IPS-NIHi11 (cell line): ENCODE measurements at regions not wholly inside any gene's neighbourhood (a gene's known extent, or its start where the extent isn't known, plus 50 kb on each side); places are given as distances from the start of the nearest gene placed in this dataset.

Experiments used
- DNase-seq: peaks from one replicate; pipeline ENCODE4 v3.0.0; 2012; ENCODE audit warnings: mixed read lengths, low spot score

GRCh38 chr13:104315606-104316005 is 1249.4 kb upstream of the SLC10A2 start:
- DNase-seq = no peak

DNA sequence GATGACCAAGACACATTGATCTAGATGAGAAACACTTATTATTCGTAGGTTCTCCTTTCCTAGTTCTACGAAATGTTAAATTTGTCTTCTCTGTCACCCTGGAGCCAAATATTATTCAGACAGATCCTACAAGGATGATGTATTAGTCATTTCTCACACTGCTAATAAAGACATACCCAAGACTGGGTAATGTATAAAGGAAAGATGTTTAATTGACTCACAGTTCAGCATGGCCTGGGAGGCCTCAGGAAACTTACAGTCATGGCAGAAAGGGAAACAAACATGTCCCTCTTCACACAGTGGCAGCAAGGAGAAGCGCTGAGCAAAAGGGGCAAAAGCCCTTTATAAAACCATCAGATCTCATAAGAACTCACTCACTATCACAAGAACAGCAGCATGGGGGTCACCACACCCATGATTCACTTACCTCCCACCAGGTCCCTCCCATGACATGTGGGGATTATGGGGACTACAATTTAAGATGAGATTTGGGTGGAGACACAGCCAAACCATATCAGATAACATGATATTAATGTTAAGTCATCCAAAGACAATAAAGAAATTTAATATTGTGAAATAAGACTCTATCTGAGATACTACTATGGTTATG is 1248.8 kb upstream of the SLC10A2 start:
- DNase-seq = no peak

DNA sequence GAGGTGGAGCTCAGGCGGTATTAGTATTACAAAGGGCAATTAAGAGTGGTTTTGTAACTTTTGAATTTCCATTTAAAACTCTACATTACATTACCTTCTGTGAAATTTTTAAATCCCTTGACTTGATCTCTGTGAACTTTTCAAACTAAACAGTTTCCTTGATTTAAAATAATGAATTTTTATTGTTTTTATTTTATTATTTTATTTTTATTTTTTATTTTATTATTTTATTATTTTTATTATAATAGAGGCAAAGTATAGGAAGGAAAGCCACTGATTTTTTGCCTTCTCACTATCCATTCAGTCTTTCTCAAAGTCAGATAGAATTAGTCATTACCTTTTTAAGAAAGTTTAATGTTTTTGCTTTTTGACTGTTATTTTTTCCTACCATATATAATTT is 1248.1 kb upstream of the SLC10A2 start:
- DNase-seq = no peak

GRCh38 chr13:104310861-104311260 is 1244.6 kb upstream of the SLC10A2 start:
- DNase-seq = no peak

DNA sequence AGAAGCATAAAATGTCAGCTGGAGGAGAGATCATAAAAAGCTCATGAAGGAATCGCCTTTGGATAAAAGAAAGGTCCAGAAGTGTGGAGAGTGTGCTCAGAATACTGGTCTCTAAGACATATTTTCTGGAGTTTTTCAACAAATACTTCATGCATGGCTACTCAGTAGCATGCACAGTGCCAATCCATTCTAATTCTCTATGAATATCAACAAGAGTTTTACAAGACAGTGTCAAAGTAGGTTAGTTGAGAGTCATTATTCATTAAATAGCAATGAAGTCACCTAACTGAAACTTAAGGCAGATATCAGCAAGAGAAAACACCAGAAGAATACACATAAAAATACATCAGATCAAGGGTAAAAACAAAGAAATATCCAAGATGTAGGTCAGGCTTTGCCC is 1243.2 kb upstream of the SLC10A2 start:
- DNase-seq = no peak

GRCh38 chr13:104301171-104301975 is 1235.2 kb upstream of the SLC10A2 start:
- DNase-seq = no peak

DNA sequence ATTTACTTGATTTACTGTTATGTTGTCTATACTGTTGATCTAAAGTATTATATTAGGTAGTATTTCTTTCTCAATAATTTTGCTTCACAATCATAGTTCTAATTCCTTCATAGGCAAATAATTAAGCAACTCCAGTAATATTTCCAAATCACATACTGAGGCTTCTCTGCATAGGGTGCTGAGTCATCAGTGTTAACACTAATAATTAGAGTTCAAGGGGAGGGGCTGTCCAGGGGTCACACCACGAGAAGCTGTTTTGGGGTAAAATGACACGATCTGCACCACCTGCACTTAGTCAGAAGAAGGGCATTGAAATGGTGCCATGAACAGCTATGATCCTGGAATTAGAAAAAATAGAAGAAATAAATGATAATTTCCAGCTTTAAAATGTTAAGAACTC is 1230.9 kb upstream of the SLC10A2 start:
- DNase-seq = no peak

GRCh38 chr13:104296286-104296685 is 1230.1 kb upstream of the SLC10A2 start:
- DNase-seq = no peak

DNA sequence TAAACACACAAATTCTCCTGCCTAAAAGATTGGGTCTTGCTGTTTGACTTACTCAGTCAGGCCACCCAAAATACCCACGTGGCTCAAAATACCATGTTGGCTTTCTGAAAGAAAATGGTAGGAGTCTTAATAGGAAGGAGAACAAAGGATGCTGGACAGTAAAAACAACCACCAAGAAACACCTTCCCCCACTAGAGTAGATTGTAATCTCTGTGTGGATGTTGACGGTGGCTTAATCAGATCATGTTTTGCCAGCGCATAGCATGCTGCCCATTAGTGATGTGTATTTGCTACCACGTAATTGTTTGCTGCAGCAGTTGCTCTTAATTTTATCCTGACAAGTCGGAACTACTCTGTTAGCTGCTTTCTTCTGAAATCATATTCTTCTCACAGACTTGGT is 1229.3 kb upstream of the SLC10A2 start:
- no peak for DNase-seq

- DNase-seq = no peak
These were observed 1223.2 kb upstream of the SLC10A2 start for GRCh38 chr13:104289400-104289799.

DNA sequence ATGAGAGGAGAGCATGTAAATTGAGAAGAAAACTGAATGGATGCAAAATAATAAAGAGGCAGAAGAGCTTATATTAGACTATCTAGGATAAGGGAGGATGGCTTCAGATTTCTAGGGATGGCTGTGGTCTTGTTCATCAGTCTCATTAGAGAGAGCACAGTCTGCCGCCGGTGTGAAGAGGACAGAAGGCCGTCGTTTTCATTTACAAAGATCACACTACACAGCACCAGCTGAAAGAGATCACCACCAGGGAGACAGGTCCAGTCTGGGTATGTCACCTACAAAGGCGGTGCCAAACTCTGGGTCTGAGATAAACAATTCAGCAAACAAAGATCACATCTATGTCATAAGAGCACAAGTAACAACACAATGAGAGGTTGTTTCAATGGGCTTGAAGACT is 1222.3 kb upstream of the SLC10A2 start:
- no peak for DNase-seq

- DNase-seq = peak; percentile 46
These were observed 1220.5 kb upstream of the SLC10A2 start for GRCh38 chr13:104286566-104287290.

- no peak for DNase-seq
These were observed 1215.7 kb upstream of the SLC10A2 start for GRCh38 chr13:104281910-104282309.

DNA sequence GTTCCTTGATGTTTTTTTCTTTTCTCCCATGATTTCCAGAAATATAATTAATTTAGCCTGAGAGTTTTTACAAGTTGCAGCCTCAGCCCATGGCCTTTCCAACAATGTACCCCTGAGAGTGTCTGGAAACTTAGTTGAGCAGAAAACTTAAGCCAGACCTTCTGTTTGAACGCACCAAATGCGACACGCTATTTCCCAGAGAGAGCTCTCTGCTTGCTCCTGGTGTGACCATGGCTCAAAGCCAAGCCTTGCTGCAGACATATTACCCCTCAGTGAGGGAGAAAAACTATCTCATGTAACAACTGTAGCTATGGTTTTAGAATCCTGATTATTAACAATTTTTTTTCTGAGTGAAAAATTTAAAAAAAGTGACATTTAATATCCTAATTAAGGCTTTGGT is 1204.5 kb upstream of the SLC10A2 start:
- no peak for DNase-seq

DNA sequence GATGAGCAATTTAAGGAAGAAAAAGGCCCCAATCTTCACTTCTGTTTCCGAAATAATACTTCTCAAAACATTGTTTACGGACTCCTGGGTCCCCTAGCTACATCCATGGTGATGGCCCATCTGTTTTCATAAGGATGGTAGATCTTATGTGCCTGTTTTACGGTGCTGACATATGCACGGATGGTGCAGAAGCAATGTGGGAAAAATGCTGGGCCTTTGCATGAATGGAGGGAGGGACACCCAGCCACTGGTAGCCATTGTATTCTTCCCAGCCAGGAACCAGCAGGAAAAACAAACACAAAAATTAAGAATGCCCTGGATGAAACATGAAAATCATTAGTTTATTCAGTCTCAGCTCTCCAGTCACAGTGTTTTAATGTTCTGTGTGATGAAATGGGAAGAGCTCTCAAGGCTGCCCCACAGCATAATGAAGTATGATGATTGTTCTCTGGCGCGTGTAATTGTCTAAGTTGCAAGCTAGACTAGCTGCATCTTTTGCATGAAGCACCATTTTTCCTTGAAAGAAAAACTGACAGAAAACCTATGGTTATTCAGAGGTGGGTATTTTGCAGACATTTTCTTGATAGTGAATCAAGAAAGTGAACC is 1201.1 kb upstream of the SLC10A2 start:
- DNase-seq = no peak

DNA sequence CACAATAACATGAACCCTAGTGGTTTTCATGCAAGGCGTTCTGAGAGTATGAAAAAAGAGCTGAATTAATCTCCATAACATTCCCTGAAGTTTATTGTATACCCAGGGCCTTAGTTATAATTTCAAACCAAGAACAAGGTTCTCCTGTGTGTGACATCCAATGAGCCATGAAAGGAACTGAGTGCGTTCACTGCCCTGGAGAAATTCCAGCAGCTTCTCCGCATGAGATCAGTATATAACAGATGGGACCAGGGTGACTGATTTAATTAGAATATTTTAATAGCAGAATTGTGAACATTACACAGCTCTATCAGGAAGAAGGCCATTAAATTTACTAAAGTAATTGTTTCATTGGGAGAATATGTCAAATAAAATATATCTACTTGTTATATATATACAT is 1190.5 kb upstream of the SLC10A2 start:
- no peak for DNase-seq

GRCh38 chr13:104253063-104253680 is 1187.0 kb upstream of the SLC10A2 start:
- DNase-seq = no peak

- DNase-seq = no peak
These were observed 1185.7 kb upstream of the SLC10A2 start for GRCh38 chr13:104251931-104252330.

DNA sequence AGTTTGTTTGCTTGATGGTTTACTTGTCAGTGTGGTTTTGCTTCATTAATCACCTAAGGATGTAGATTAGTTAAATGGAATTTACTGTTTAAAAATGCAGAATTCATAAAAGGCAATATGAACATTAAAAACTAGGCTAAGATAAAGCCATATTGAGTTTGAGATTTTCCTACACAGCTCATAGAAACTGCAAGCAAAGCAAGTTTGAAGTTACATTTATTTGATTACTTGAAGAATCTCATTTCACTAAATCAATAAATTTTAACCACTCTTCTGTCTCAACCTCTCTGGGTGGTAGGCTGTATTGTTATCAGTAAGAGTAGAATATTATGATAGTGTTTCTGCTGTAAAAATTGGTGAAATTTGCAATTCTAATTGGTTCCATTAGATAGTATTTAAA is 1180.7 kb upstream of the SLC10A2 start:
- no peak for DNase-seq

DNA sequence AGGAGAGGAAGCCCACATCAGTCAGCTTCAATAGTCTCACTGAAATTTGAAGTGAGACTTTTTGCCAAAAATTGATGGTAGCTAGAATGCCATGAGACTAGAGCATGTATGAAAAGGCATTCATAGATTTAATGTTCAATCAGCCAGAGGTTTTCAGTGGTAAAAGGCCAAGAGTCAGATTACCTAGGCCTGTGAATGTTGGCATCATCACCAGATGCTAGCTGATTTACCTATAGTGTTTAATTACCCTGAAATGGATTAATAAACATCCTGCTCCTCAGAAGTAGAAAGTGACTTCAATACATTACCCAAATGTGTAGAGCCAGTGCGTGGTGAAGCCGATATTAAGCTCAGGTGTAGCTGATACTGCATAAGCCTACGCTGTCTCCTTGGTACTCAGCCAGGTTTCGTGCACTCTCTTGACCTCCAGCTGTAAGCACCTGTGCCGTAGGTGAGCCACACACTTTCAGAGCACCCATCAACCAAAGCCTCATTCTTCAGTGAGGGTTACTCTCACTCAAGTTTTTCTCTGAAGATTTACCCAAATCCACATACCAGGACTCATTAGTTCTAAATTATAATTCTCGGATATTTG is 1140.3 kb upstream of the SLC10A2 start:
- no peak for DNase-seq

DNA sequence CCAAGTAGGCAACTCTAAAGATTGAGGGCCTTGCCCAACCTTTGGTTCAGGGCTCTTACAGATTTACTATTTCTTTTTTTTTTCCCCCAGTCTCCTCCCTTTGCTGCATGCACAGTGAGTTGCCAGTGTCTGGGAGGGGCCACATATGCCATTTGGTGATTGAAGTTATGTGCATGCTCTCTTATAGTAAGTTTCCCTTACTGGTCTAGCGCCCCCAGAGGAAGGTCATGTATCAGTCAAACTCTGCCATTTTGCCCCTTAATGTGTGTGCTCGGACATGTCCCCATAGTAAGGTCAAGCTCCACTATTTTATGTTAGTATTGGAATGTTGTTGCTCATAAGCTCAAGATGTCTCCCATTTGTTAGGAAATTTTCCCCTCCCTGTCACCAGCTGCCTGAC is 1138.0 kb upstream of the SLC10A2 start:
- no peak for DNase-seq

DNA sequence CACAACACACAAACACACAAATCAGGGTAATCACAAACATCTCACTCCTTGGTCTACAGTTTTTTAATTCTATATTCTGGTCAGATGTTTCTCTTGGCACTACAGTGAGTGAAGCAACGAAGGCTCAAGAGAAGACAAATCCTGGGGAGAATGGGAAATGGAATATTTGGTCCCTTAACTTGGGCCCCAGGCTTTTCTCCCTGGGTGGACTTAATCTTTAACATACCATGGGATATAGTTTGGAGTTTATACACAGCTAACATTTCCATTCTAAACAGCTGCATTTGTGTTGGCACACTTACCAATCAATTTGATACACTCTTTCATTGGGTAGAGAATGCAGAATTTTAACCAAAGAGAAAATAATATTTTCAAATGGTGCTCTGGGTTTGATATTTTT is 1132.6 kb upstream of the SLC10A2 start:
- DNase-seq = no peak
